CD8-positive, alpha-beta memory T cell (primary cell): ENCODE measurements at regions not wholly inside any gene's neighbourhood (a gene's known extent, or its start where the extent isn't known, plus 50 kb on each side); places are given as distances from the start of the nearest gene placed in this dataset.
"Not testable (repeated sequence)": the region's sequence is repeated elsewhere in the genome, so short reads cannot be mapped to it uniquely, and the experiment has no call there.

ENCODE experiments used
- CTCF ChIA-PET: fragments of 350-600 bp; sonication (Branson Sonifier 250); formaldehyde crosslinking; loops from one replicate; lab custom pipeline; 2021; ENCODE audit warnings: antibody characterized with exemption; lab: Charles Lee
- POLR2A ChIA-PET: fragments of 350-600 bp; sonication (Branson Sonifier 250); formaldehyde crosslinking; loops from one replicate; lab custom pipeline; 2021; ENCODE audit warnings: antibody characterized with exemption; lab: Charles Lee
- DNase-seq, 5 donors: peaks; one replicate each; pipeline versions ENCODE4 v3.0.0 to v3.0.0-alpha.2; 2020 to 2022; ENCODE audit warnings: mixed read lengths in 1 of 5
- H3K27ac ChIP-seq: one replicate; pipeline ENCODE4 v1.7.0; 2013; ENCODE audit warnings: low read depth, mild to moderate bottlenecking, low read length, moderate library complexity
- H3K27me3 ChIP-seq: 2 replicates; pipeline ENCODE4 v1.7.0; 2013; ENCODE audit warnings: low read length, mild to moderate bottlenecking; ENCODE audit not compliant: insufficient read depth, poor library complexity, severe bottlenecking
- H3K36me3 ChIP-seq: 2 replicates; pipeline ENCODE4 v1.7.0; 2013; ENCODE audit warnings: mild to moderate bottlenecking, low read length, moderate library complexity; ENCODE audit not compliant: insufficient read depth
- H3K4me1 ChIP-seq: 2 replicates; pipeline ENCODE4 v1.7.0; 2013; ENCODE audit warnings: mild to moderate bottlenecking, low read length, moderate library complexity; ENCODE audit not compliant: insufficient read depth
- H3K4me3 ChIP-seq: 2 replicates; pipeline ENCODE4 v1.7.0; 2013; ENCODE audit warnings: mild to moderate bottlenecking, low read length
- H3K9me3 ChIP-seq: 2 replicates; pipeline ENCODE4 v1.7.0; 2013; ENCODE audit warnings: mild to moderate bottlenecking, low read length
- H3K27ac Mint-ChIP-seq, 8 donors: one replicate each; pipeline ENCODE4 v1.8.0; 2020 to 2021; ENCODE audit warnings: mixed read lengths in 8 of 8, mild to moderate bottlenecking in 6 of 8, inconsistent platforms in 3 of 8, moderate library complexity in 3 of 8
- H3K27me3 Mint-ChIP-seq, 2 donors: one replicate each; pipeline ENCODE4 v1.8.0; 2020 to 2021; ENCODE audit warnings: mixed read lengths in 2 of 2, mild to moderate bottlenecking in 1 of 2, moderate library complexity in 1 of 2
- H3K36me3 Mint-ChIP-seq, 3 donors: one replicate each; pipeline ENCODE4 v1.8.0; 2020 to 2021; ENCODE audit warnings: mixed read lengths in 3 of 3, inconsistent platforms in 1 of 3, mild to moderate bottlenecking in 1 of 3
- H3K4me1 Mint-ChIP-seq, 3 donors: one replicate each; pipeline ENCODE4 v1.8.0; 2020 to 2021; ENCODE audit warnings: mixed read lengths in 3 of 3, inconsistent platforms in 1 of 3, mild to moderate bottlenecking in 1 of 3
- H3K4me3 Mint-ChIP-seq, 7 donors: one replicate each; pipeline ENCODE4 v1.8.0; 2020 to 2021; ENCODE audit warnings: mixed read lengths in 7 of 7, mild to moderate bottlenecking in 6 of 7, moderate library complexity in 4 of 7, inconsistent platforms in 2 of 7
- H3K9me3 Mint-ChIP-seq, 5 donors: one replicate each; pipeline ENCODE4 v1.8.0; 2020 to 2022; ENCODE audit warnings: mixed read lengths in 5 of 5, mild to moderate bottlenecking in 3 of 5, moderate library complexity in 2 of 5, inconsistent platforms in 1 of 5

- peaks cover 12 to 24% of the 10 kb centered on the region in 2 donors for H3K27me3 Mint-ChIP-seq
- H3K9me3 Mint-ChIP-seq, H3K4me3 Mint-ChIP-seq, H3K36me3 Mint-ChIP-seq, H3K27me3 ChIP-seq, H3K4me1 ChIP-seq, H3K27ac Mint-ChIP-seq, H3K9me3 ChIP-seq, DNase-seq, H3K36me3 ChIP-seq, CTCF ChIA-PET, H3K4me1 Mint-ChIP-seq, H3K27ac ChIP-seq, POLR2A ChIA-PET, H3K4me3 ChIP-seq: not testable (repeated sequence)
Observed at GRCh38 chr21:38997843-38998175, 185.4 kb downstream of the PSMG1 start.

GRCh38 chr21:38997051-38997842 is 186.0 kb downstream of the PSMG1 start:
- Mint-ChIP-seq H3K27me3 (peaks cover 12 to 20% of the 10 kb centered on the region in 2 donors), H3K4me1 (peaks cover 0 to 4% (median 0%) of the 10 kb centered on the region in 3 donors), H3K4me3 (no peak overlapping the region), H3K27ac (no peak overlapping the region), H3K9me3 (no peaks in the 10 kb centered on the region), H3K36me3 (no peaks in the 10 kb centered on the region)
- no peak overlapping the region for H3K27ac ChIP-seq
- H3K36me3 ChIP-seq: no peaks in the 10 kb centered on the region
- ChIA-PET CTCF (no interaction called here), POLR2A (no interaction called here)
- no peaks in the 10 kb centered on the region for H3K9me3 ChIP-seq
- H3K4me1 ChIP-seq: no peaks in the 10 kb centered on the region
- no peaks in the 10 kb centered on the region for H3K27me3 ChIP-seq
- no peak for DNase-seq
- H3K4me3 ChIP-seq: no peak overlapping the region

- ChIA-PET CTCF (no interaction called here), POLR2A (no interaction called here)
- H3K4me1 ChIP-seq: no peaks in the 10 kb centered on the region
- DNase-seq: no peak
- H3K9me3 ChIP-seq: no peaks in the 10 kb centered on the region
- H3K4me3 Mint-ChIP-seq: no peak overlapping the region
- H3K36me3 Mint-ChIP-seq: no peaks in the 10 kb centered on the region
- peaks cover 11 to 22% of the 10 kb centered on the region in 2 donors for H3K27me3 Mint-ChIP-seq
- no peaks in the 10 kb centered on the region for H3K27me3 ChIP-seq
- H3K4me3 ChIP-seq: no peak overlapping the region
- H3K27ac ChIP-seq: no peak overlapping the region
- H3K9me3 Mint-ChIP-seq: no peaks in the 10 kb centered on the region
- H3K4me1 Mint-ChIP-seq: peaks cover 0 to 4% (median 0%) of the 10 kb centered on the region in 3 donors
- no peak overlapping the region for H3K27ac Mint-ChIP-seq
- H3K36me3 ChIP-seq: no peaks in the 10 kb centered on the region
Observed at GRCh38 chr21:38996355-38996754, 186.9 kb downstream of the PSMG1 start.

GRCh38 chr21:38995731-38996130 is 187.5 kb downstream of the PSMG1 start:
- no peaks in the 10 kb centered on the region for H3K36me3 Mint-ChIP-seq

GRCh38 chr21:38995071-38995669 is 188.1 kb downstream of the PSMG1 start:
- no peak overlapping the region for H3K4me3 Mint-ChIP-seq
- no peaks in the 10 kb centered on the region for H3K36me3 Mint-ChIP-seq
- ChIA-PET POLR2A (no interaction called here), CTCF (no interaction called here)
- no peaks in the 10 kb centered on the region for H3K4me1 ChIP-seq
- H3K4me1 Mint-ChIP-seq: peaks cover 0 to 4% (median 0%) of the 10 kb centered on the region in 3 donors
- H3K9me3 Mint-ChIP-seq: no peaks in the 10 kb centered on the region
- H3K9me3 ChIP-seq: no peaks in the 10 kb centered on the region
- H3K27me3 ChIP-seq: no peaks in the 10 kb centered on the region
- no peak overlapping the region for H3K27ac Mint-ChIP-seq
- H3K27me3 Mint-ChIP-seq: peaks cover 11 to 19% of the 10 kb centered on the region in 2 donors
- H3K27ac ChIP-seq: no peak overlapping the region
- H3K4me3 ChIP-seq: no peak overlapping the region
- H3K36me3 ChIP-seq: no peaks in the 10 kb centered on the region
- no peak for DNase-seq

More at GRCh38 chr21:38995731-38996130, 187.5 kb downstream of the PSMG1 start:
- H3K27ac ChIP-seq: no peak overlapping the region
- ChIA-PET POLR2A (no interaction called here), CTCF (no interaction called here)
- no peaks in the 10 kb centered on the region for H3K4me1 ChIP-seq
- peaks cover 0 to 4% (median 0%) of the 10 kb centered on the region in 3 donors for H3K4me1 Mint-ChIP-seq
- H3K9me3 Mint-ChIP-seq: no peaks in the 10 kb centered on the region
- H3K36me3 ChIP-seq: no peaks in the 10 kb centered on the region
- H3K9me3 ChIP-seq: no peaks in the 10 kb centered on the region
- no peak overlapping the region for H3K4me3 Mint-ChIP-seq
- no peak overlapping the region for H3K4me3 ChIP-seq
- no peak overlapping the region for H3K27ac Mint-ChIP-seq
- DNase-seq: no peak
- peaks cover 11 to 18% of the 10 kb centered on the region in 2 donors for H3K27me3 Mint-ChIP-seq
- H3K27me3 ChIP-seq: no peaks in the 10 kb centered on the region

GRCh38 chr21:38994042-38994441 is 188.3 kb downstream of the ETS2 start:
- CTCF ChIA-PET: no interaction called here
- Mint-ChIP-seq H3K4me1 (peaks cover 0 to 4% (median 0%) of the 10 kb centered on the region in 3 donors), H3K4me3 (no peak overlapping the region), H3K27ac (no peak overlapping the region), H3K36me3 (no peaks in the 10 kb centered on the region), H3K27me3 (peaks cover 5 to 19% of the 10 kb centered on the region in 2 donors), H3K9me3 (no peaks in the 10 kb centered on the region)
- no peaks in the 10 kb centered on the region for H3K27me3 ChIP-seq
- H3K4me1 ChIP-seq: no peaks in the 10 kb centered on the region
- no peaks in the 10 kb centered on the region for H3K36me3 ChIP-seq
- no peak overlapping the region for H3K27ac ChIP-seq
- H3K4me3 ChIP-seq: no peak overlapping the region
- DNase-seq: no peak
- POLR2A ChIA-PET: no interaction called here
- H3K9me3 ChIP-seq: no peaks in the 10 kb centered on the region

- ChIA-PET CTCF (no interaction called here), POLR2A (no interaction called here)
- H3K36me3 Mint-ChIP-seq: no peaks in the 10 kb centered on the region
- Histone ChIP-seq H3K27me3 (no peaks in the 10 kb centered on the region), H3K9me3 (no peaks in the 10 kb centered on the region), H3K36me3 (no peaks in the 10 kb centered on the region), H3K4me3 (no peak overlapping the region), H3K27ac (no peak overlapping the region), H3K4me1 (no peaks in the 10 kb centered on the region)
- DNase-seq: no peak
- H3K27ac Mint-ChIP-seq: no peak overlapping the region
- no peaks in the 10 kb centered on the region for H3K9me3 Mint-ChIP-seq
- peaks cover 0 to 4% (median 0%) of the 10 kb centered on the region in 3 donors for H3K4me1 Mint-ChIP-seq
- peaks cover 9 to 22% of the 10 kb centered on the region in 2 donors for H3K27me3 Mint-ChIP-seq
- H3K4me3 Mint-ChIP-seq: no peak overlapping the region
Observed at GRCh38 chr21:38993561-38993960, 187.8 kb downstream of the ETS2 start.

GRCh38 chr21:38992737-38993136 is 187.0 kb downstream of the ETS2 start:
- no peaks in the 10 kb centered on the region for H3K9me3 ChIP-seq
- CTCF ChIA-PET: no interaction called here
- Mint-ChIP-seq H3K27ac (no peak overlapping the region), H3K4me3 (no peak overlapping the region), H3K27me3 (peaks cover 13 to 30% of the 10 kb centered on the region in 2 donors), H3K4me1 (peaks cover 0 to under 1% (median 0%) of the 10 kb centered on the region in 3 donors), H3K9me3 (no peaks in the 10 kb centered on the region), H3K36me3 (no peaks in the 10 kb centered on the region)
- no peaks in the 10 kb centered on the region for H3K4me1 ChIP-seq
- DNase-seq: no peak
- no peaks in the 10 kb centered on the region for H3K27me3 ChIP-seq
- H3K36me3 ChIP-seq: no peaks in the 10 kb centered on the region
- H3K4me3 ChIP-seq: no peak overlapping the region
- H3K27ac ChIP-seq: no peak overlapping the region
- POLR2A ChIA-PET: no interaction called here
